AML-193 (cell line): ENCODE measurements at regions not wholly inside any gene's neighbourhood (a gene's known extent, or its start where the extent isn't known, plus 50 kb on each side); places are given as distances from the start of the nearest gene placed in this dataset.
A peak's percentile ranks its signal among the peaks of the same experiment; 100 is the strongest.

Experiments used
- DNase-seq, 2 experiments: peaks; one replicate each; lab custom pipeline; 2025; lab: John Stamatoyannopoulos, UW

- peak; percentile 29 to 61 for DNase-seq
Observed at GRCh38 chr1:94734963-94735901, 84.9 kb upstream of the SLC44A3 start.

GRCh38 chr1:94731891-94732290 is 88.3 kb upstream of the SLC44A3 start:
- DNase-seq = no peak

- DNase-seq = no peak
Observed at GRCh38 chr1:94730450-94730849, 89.7 kb upstream of the SLC44A3 start.

- no peak for DNase-seq
Observed at GRCh38 chr1:94729267-94729666, 90.9 kb upstream of the SLC44A3 start.

GRCh38 chr1:94727846-94728715 is 92.1 kb upstream of the SLC44A3 start:
- no peak for DNase-seq

GRCh38 chr1:94726981-94727685 is 93.0 kb upstream of the SLC44A3 start:
- DNase-seq = no peak

- DNase-seq = no peak
Observed at GRCh38 chr1:94725566-94725965, 94.6 kb upstream of the SLC44A3 start.

- DNase-seq = no peak
Observed at GRCh38 chr1:94723894-94724293, 96.3 kb upstream of the SLC44A3 start.

GRCh38 chr1:94723463-94723862 is 96.7 kb upstream of the SLC44A3 start:
- DNase-seq = no peak

- no peak for DNase-seq
Observed at GRCh38 chr1:94722181-94722580, 98.0 kb upstream of the SLC44A3 start.

GRCh38 chr1:94721240-94721639 is 98.9 kb upstream of the SLC44A3 start:
- DNase-seq = peak; percentile 96 to 98

GRCh38 chr1:94719926-94720793 is 100.0 kb upstream of the SLC44A3 start:
- DNase-seq = peak; percentile 94 to 95

- DNase-seq = peak; percentile 70 to 74
Observed at GRCh38 chr1:94716965-94717364, 103.2 kb upstream of the SLC44A3 start.

- no peak for DNase-seq
Observed at GRCh38 chr1:94715321-94715720, 104.8 kb upstream of the SLC44A3 start.

GRCh38 chr1:94714552-94714951 is 105.6 kb upstream of the SLC44A3 start:
- DNase-seq = no peak

- no peak for DNase-seq
Observed at GRCh38 chr1:94714152-94714551, 106.0 kb upstream of the SLC44A3 start.

GRCh38 chr1:94713472-94714141 is 106.5 kb upstream of the SLC44A3 start:
- DNase-seq = peak; percentile 86 to 91

- DNase-seq = no peak
Observed at GRCh38 chr1:94709891-94710581, 110.1 kb upstream of the SLC44A3 start.

GRCh38 chr1:94708811-94709210 is 111.3 kb upstream of the SLC44A3 start:
- DNase-seq = no peak

- DNase-seq = no peak
Observed at GRCh38 chr1:94708299-94708685, 111.9 kb upstream of the SLC44A3 start.
